Trophoblast cell (in vitro differentiated cells and primary cell): ENCODE measurements at regions not wholly inside any gene's neighbourhood (a gene's known extent, or its start where the extent isn't known, plus 50 kb on each side); places are given as distances from the start of the nearest gene placed in this dataset.

Source experiments
- DNase-seq, 2 donors: peaks; one replicate each; pipeline ENCODE4 v3.0.0-alpha.2; 2016
- H2AFZ ChIP-seq: 2 replicates; pipeline ENCODE4 v1.6.1; 2013; ENCODE audit warnings: low read length, moderate library complexity, mild to moderate bottlenecking; ENCODE audit not compliant: insufficient read depth, poor library complexity
- H2AK5ac ChIP-seq: 2 replicates; pipeline ENCODE4 v1.6.1; 2013; ENCODE audit warnings: mild to moderate bottlenecking, low read length
- H2BK120ac ChIP-seq: 2 replicates; pipeline ENCODE4 v1.6.1; 2013; ENCODE audit warnings: low read length, mild to moderate bottlenecking, moderate library complexity; ENCODE audit not compliant: insufficient read depth, poor library complexity
- H2BK12ac ChIP-seq: 2 replicates; pipeline ENCODE4 v1.6.1; 2013; ENCODE audit warnings: mild to moderate bottlenecking, low read length, moderate library complexity
- H2BK5ac ChIP-seq: 2 replicates; pipeline ENCODE4 v1.6.1; 2013; ENCODE audit warnings: low read length, low read depth, moderate library complexity, mild to moderate bottlenecking; ENCODE audit not compliant: poor library complexity
- H3K14ac ChIP-seq: 2 replicates; pipeline ENCODE4 v1.6.1; 2013; ENCODE audit warnings: mild to moderate bottlenecking, low read length
- H3K18ac ChIP-seq: 2 replicates; pipeline ENCODE4 v1.6.1; 2013; ENCODE audit warnings: mild to moderate bottlenecking, low read length
- H3K23ac ChIP-seq: 2 replicates; pipeline ENCODE4 v1.6.1; 2013; ENCODE audit warnings: low read length
- H3K27ac ChIP-seq: 2 replicates; pipeline ENCODE4 v1.5.1; 2013; ENCODE audit warnings: low read depth, mild to moderate bottlenecking, inconsistent platforms, low read length, moderate library complexity
- H3K27me3 ChIP-seq: 2 replicates; pipeline ENCODE4 v1.6.1; 2013; ENCODE audit warnings: inconsistent platforms, mild to moderate bottlenecking, low read length, moderate library complexity; ENCODE audit not compliant: insufficient read depth
- H3K36me3 ChIP-seq, 2 experiments: 1 replicate in 1 of 2; 2 replicates in 1 of 2; pipeline ENCODE4 v1.6.1; 2013; ENCODE audit warnings: low read length in 2 of 2, mild to moderate bottlenecking in 2 of 2, moderate library complexity in 1 of 2; ENCODE audit not compliant: insufficient read depth in 2 of 2, control insufficient read depth in 1 of 2
- H3K4ac ChIP-seq: 2 replicates; pipeline ENCODE4 v1.6.1; 2013; ENCODE audit warnings: low read depth, mild to moderate bottlenecking, low read length, moderate library complexity
- H3K4me1 ChIP-seq, 2 experiments: 1 replicate in 1 of 2; 2 replicates in 1 of 2; pipeline ENCODE4 v1.6.1; 2013; ENCODE audit warnings: low read length in 2 of 2, mild to moderate bottlenecking in 2 of 2, moderate library complexity in 1 of 2; ENCODE audit not compliant: insufficient read depth in 2 of 2, control insufficient read depth in 1 of 2
- H3K4me2 ChIP-seq: 2 replicates; pipeline ENCODE4 v1.6.1; 2013; ENCODE audit warnings: inconsistent platforms, mild to moderate bottlenecking, low read length, moderate library complexity
- H3K4me3 ChIP-seq: 2 replicates; pipeline ENCODE4 v1.5.1; 2013; ENCODE audit warnings: mild to moderate bottlenecking, low read depth, low read length, inconsistent platforms
- H3K79me1 ChIP-seq: one replicate; pipeline ENCODE4 v1.6.1; 2013; ENCODE audit warnings: low read length
- H3K79me2 ChIP-seq: 2 replicates; pipeline ENCODE4 v1.6.1; 2013; ENCODE audit warnings: low read length, mild to moderate bottlenecking; ENCODE audit not compliant: control insufficient read depth, insufficient read depth, poor library complexity
- H3K9ac ChIP-seq: 2 replicates; pipeline ENCODE4 v1.6.1; 2013; ENCODE audit warnings: mild to moderate bottlenecking, low read length
- H3K9me3 ChIP-seq: 2 replicates; pipeline ENCODE4 v1.6.1; 2013; ENCODE audit warnings: low read depth, mild to moderate bottlenecking, control low read depth, inconsistent platforms, low read length; ENCODE audit not compliant: insufficient read depth
- H4K12ac ChIP-seq: 2 replicates; pipeline ENCODE4 v1.6.1; 2013; ENCODE audit warnings: low read depth, mild to moderate bottlenecking, low read length, moderate library complexity
- H4K8ac ChIP-seq: 2 replicates; pipeline ENCODE4 v1.6.1; 2013; ENCODE audit warnings: low read depth, mild to moderate bottlenecking, low read length, moderate library complexity
- H4K91ac ChIP-seq: one replicate; pipeline ENCODE4 v1.6.1; 2013; ENCODE audit warnings: low read depth, mild to moderate bottlenecking, low read length, moderate library complexity
- WGBS: extraction: QIAGEN DNeasy Blood & Tissue Kit; methylation state at CpG from one replicate; pipeline ENCODE4 v1.1.7; 2013; ENCODE audit warnings: missing lambda C conversion rate; ENCODE audit not compliant: insufficient read length, insufficient coverage; ENCODE audit errors: extremely low coverage; 5-methylcytosine and 5-hydroxymethylcytosine counted together

- H3K4me3 ChIP-seq = no peak overlapping the region
- H2AFZ ChIP-seq = no peak overlapping the region
- no peak overlapping the region for H2BK5ac ChIP-seq
- H4K8ac ChIP-seq = no peak overlapping the region
- no peaks in the 10 kb centered on the region for H3K9me3 ChIP-seq
- H3K9ac ChIP-seq = no peak overlapping the region
- no CpG with 5 or more reads among the region's 8 CpGs for WGBS
- H3K4me2 ChIP-seq = no peak overlapping the region
- no peaks in the 10 kb centered on the region for H3K79me2 ChIP-seq
- H2BK12ac ChIP-seq = no peak overlapping the region
- H3K79me1 ChIP-seq = no peaks in the 10 kb centered on the region
- no peak overlapping the region for H4K12ac ChIP-seq
- no peaks in the 10 kb centered on the region for H3K4me1 ChIP-seq
- DNase-seq = no peak
- no peak overlapping the region for H2AK5ac ChIP-seq
- H3K36me3 ChIP-seq = no peaks in the 10 kb centered on the region
- no peak overlapping the region for H3K27ac ChIP-seq
- no peak overlapping the region for H4K91ac ChIP-seq
- no peak overlapping the region for H3K4ac ChIP-seq
- no peak overlapping the region for H2BK120ac ChIP-seq
- H3K14ac ChIP-seq = no peak overlapping the region
- no peak overlapping the region for H3K18ac ChIP-seq
- H3K23ac ChIP-seq = no peak overlapping the region
- no peaks in the 10 kb centered on the region for H3K27me3 ChIP-seq
Observed at GRCh38 chr12:127750076-127750840, 516.7 kb upstream of the TMEM132C start.

- no peaks in the 10 kb centered on the region for H3K79me1 ChIP-seq
- no peaks in the 10 kb centered on the region for H3K4me1 ChIP-seq
- H3K4ac ChIP-seq = no peak overlapping the region
- H3K27me3 ChIP-seq = no peaks in the 10 kb centered on the region
- H3K79me2 ChIP-seq = no peaks in the 10 kb centered on the region
- H3K27ac ChIP-seq = no peak overlapping the region
- H3K23ac ChIP-seq = no peak overlapping the region
- no peak for DNase-seq
- H2BK12ac ChIP-seq = no peak overlapping the region
- H4K91ac ChIP-seq = no peak overlapping the region
- H3K14ac ChIP-seq = no peak overlapping the region
- WGBS = no CpG with 5 or more reads among the region's 1 CpG
- H4K12ac ChIP-seq = no peak overlapping the region
- no peak overlapping the region for H3K4me3 ChIP-seq
- H3K4me2 ChIP-seq = no peak overlapping the region
- H4K8ac ChIP-seq = no peak overlapping the region
- H3K36me3 ChIP-seq = no peaks in the 10 kb centered on the region
- H2AFZ ChIP-seq = no peak overlapping the region
- H3K18ac ChIP-seq = no peak overlapping the region
- no peak overlapping the region for H2BK120ac ChIP-seq
- H3K9ac ChIP-seq = no peak overlapping the region
- H2AK5ac ChIP-seq = no peak overlapping the region
- H2BK5ac ChIP-seq = no peak overlapping the region
- no peaks in the 10 kb centered on the region for H3K9me3 ChIP-seq
Observed at GRCh38 chr12:127752802-127753201, 514.2 kb upstream of the TMEM132C start.

- H3K23ac ChIP-seq = no peak overlapping the region
- no peak overlapping the region for H2BK120ac ChIP-seq
- no CpG with 5 or more reads among the region's 14 CpGs for WGBS
- no peaks in the 10 kb centered on the region for H3K36me3 ChIP-seq
- H4K8ac ChIP-seq = no peak overlapping the region
- H2AFZ ChIP-seq = no peak overlapping the region
- no peak overlapping the region for H3K18ac ChIP-seq
- H2BK12ac ChIP-seq = no peak overlapping the region
- no peak overlapping the region for H3K4me2 ChIP-seq
- no peak overlapping the region for H3K14ac ChIP-seq
- H3K4me3 ChIP-seq = no peak overlapping the region
- H3K27ac ChIP-seq = no peak overlapping the region
- H3K79me2 ChIP-seq = no peaks in the 10 kb centered on the region
- no peak overlapping the region for H3K4ac ChIP-seq
- no peak overlapping the region for H3K9ac ChIP-seq
- no peaks in the 10 kb centered on the region for H3K79me1 ChIP-seq
- H2BK5ac ChIP-seq = no peak overlapping the region
- no peak for DNase-seq
- H4K91ac ChIP-seq = no peak overlapping the region
- H2AK5ac ChIP-seq = no peak overlapping the region
- no peaks in the 10 kb centered on the region for H3K9me3 ChIP-seq
- no peaks in the 10 kb centered on the region for H3K27me3 ChIP-seq
- no peaks in the 10 kb centered on the region for H3K4me1 ChIP-seq
- H4K12ac ChIP-seq = no peak overlapping the region
Observed at GRCh38 chr12:127760357-127760756, 506.6 kb upstream of the TMEM132C start.

GRCh38 chr12:127760996-127761395 is 506.0 kb upstream of the TMEM132C start:
- H2BK12ac ChIP-seq = no peak overlapping the region
- 100% methylated on average over 1 of the region's 22 CpGs for WGBS

More at GRCh38 chr12:127760996-127761395, 506.0 kb upstream of the TMEM132C start:
- Histone ChIP-seq H2BK120ac (no peak overlapping the region), H3K27ac (no peak overlapping the region), H3K4me2 (no peak overlapping the region), H3K18ac (no peak overlapping the region), H3K36me3 (no peaks in the 10 kb centered on the region), H3K4me3 (no peak overlapping the region), H4K91ac (no peak overlapping the region), H3K23ac (no peak overlapping the region), H4K8ac (no peak overlapping the region), H2AFZ (no peak overlapping the region), H4K12ac (no peak overlapping the region), H2AK5ac (no peak overlapping the region), H3K4ac (no peak overlapping the region), H3K9me3 (no peaks in the 10 kb centered on the region), H3K14ac (no peak overlapping the region), H3K4me1 (no peaks in the 10 kb centered on the region), H2BK5ac (no peak overlapping the region), H3K27me3 (no peaks in the 10 kb centered on the region), H3K9ac (no peak overlapping the region), H3K79me2 (no peaks in the 10 kb centered on the region), H3K79me1 (no peaks in the 10 kb centered on the region)
- DNase-seq = no peak
